ENCODE measurements at regions not wholly inside any gene's neighbourhood (a gene's known extent, or its start where the extent isn't known, plus 50 kb on each side); places are given as distances from the start of the nearest gene placed in this dataset.

DNA sequence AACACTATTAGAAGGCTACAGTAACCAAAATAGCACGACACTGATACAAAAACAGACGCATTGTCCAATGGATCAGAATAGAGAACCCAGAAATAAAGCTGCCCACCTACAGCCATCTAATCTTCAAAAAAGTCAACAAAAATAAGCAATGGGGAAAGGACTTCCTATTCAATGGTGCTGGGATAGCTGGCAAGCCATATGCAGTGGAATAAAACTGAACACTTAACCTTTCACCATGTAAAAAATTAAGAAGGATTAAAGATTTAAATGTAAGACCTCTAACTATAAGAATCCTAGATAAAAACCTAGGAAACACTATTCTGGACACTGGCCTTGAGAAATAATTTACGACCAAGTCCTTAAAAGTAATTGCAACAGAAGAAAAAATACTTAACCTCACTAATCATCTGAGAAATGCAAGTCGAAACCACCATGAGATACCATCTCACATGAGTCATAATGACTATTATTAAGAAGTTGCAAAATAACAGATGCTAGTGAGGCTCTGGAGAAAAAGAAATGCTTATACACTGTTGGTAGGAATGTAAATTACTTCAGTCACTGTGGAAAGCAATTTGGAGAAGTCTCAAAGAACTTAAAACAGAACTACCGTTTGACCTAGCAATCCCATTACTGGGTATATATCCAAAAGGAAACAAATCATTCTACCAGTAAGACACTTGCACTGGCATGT lies 203.3 kb upstream of the CDH9 start:
- H2AFZ ChIP-seq (ENCODE audit: low read length) = no peak overlapping the region
- no peak overlapping the region for H4K8ac ChIP-seq (replicated peaks; ENCODE audit: insufficient read length, low read depth, low read length)

More for the DNA sequence above, 203.3 kb upstream of the CDH9 start:
- Histone ChIP-seq H3K79me2 (ENCODE audit: insufficient read depth, low read length) (no peaks in the 10 kb centered on the region), H3K9me3 (ENCODE audit: control insufficient read depth, low read depth, low read length) (no peaks in the 10 kb centered on the region), H4K20me1 (ENCODE audit: control insufficient read depth, insufficient read depth, insufficient read length) (no peaks in the 10 kb centered on the region), H3K27ac (ENCODE audit: insufficient read length, low read depth, low read length) (no peak overlapping the region), H2BK15ac (ENCODE audit: low read depth, low read length) (no peak overlapping the region), H2BK5ac (ENCODE audit: insufficient read length, low read length) (no peak overlapping the region), H3K23me2 (ENCODE audit: insufficient read length, low read depth, low read length, poor library complexity, severe bottlenecking) (no peaks in the 10 kb centered on the region), H3K4ac (ENCODE audit: low read depth, low read length) (no peak overlapping the region), H2AK5ac (ENCODE audit: insufficient read length, low read length) (no peak overlapping the region), H2BK120ac (ENCODE audit: low read depth, low read length, poor library complexity, severe bottlenecking) (no peak overlapping the region), H3K18ac (ENCODE audit: insufficient read length, low read depth, low read length) (no peak overlapping the region), H3K79me1 (ENCODE audit: insufficient read depth, low read depth, low read length, poor library complexity, severe bottlenecking) (no peaks in the 10 kb centered on the region), H3K4me2 (ENCODE audit: insufficient read depth, insufficient read length, low read length) (no peak overlapping the region), H4K5ac (ENCODE audit: insufficient read length, low read depth, low read length) (no peak overlapping the region), H3K27me3 (ENCODE audit: insufficient read depth, low read length) (no peaks in the 10 kb centered on the region), H4K91ac (ENCODE audit: insufficient read length, low read depth, low read length) (no peak overlapping the region), H3K4me1 (ENCODE audit: insufficient read depth, low read length) (no peaks in the 10 kb centered on the region), H2BK12ac (ENCODE audit: insufficient read length, low read depth, low read length) (no peak overlapping the region), H3K23ac (ENCODE audit: insufficient read length, low read depth, low read length) (no peak overlapping the region), H3K56ac (ENCODE audit: insufficient read length, low read depth, low read length) (no peak overlapping the region), H3K9ac (ENCODE audit: extremely low read depth, insufficient read length, low read length) (no peak overlapping the region), H3T11ph (ENCODE audit: low read length) (no peak overlapping the region), H2BK20ac (ENCODE audit: low read depth, low read length, poor library complexity, severe bottlenecking) (no peak overlapping the region), H3K14ac (ENCODE audit: insufficient read depth, low read length) (no peak overlapping the region)
- Mint-ChIP-seq H3K36me3 (ENCODE audit: insufficient read depth in 1 of 3, low read depth in 3 of 3) (no peaks in the 10 kb centered on the region), H3K9me3 (no peaks in the 10 kb centered on the region), H3K4me3 (no peak overlapping the region), H3K27ac (no peak overlapping the region), H3K4me1 (no peaks in the 10 kb centered on the region), H3K27me3 (ENCODE audit: low read depth) (no peaks in the 10 kb centered on the region)
- no peak for DNase-seq
- no peak for TF ChIP-seq CTCF (conservative IDR thresholded peaks at IDR 0.05)
- WGBS (ENCODE audit: extremely low coverage, insufficient read length, low lambda C conversion rate) = no CpG with 5 or more reads among the region's 5 CpGs

Data from H9 (cell line).